ENCODE measurements at regions not wholly inside any gene's neighbourhood (a gene's known extent, or its start where the extent isn't known, plus 50 kb on each side); places are given as distances from the start of the nearest gene placed in this dataset.

DNA sequence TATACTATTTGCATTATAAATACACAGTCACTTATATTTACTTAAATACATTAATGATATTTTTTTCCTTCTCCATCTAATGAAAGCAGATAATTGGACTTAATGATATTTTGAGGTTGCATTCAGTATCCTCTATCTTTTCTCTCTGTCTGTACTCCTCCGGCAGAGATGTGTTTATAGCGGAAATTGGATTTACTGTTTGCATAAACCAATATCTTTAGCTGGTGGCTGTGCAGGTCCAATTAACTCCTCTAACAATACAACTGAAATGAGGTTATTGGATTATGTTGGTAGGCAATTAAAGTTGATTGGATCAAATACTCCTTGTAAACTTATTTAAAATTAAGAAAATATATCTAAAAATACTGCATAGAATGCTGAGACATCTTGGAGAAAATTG lies 1044.2 kb upstream of the SORCS1 start:
- Histone ChIP-seq H4K8ac (ENCODE audit: low read depth in 2 of 2, low read length in 2 of 2) (no peak overlapping the region), H2BK5ac (ENCODE audit: low read depth, low read length, poor library complexity, severe bottlenecking) (no peak overlapping the region), H3K9me1 (ENCODE audit: insufficient read depth, low read length) (no peaks in the 10 kb centered on the region), H3K18ac (ENCODE audit: low read depth, low read length) (no peak overlapping the region), H4K5ac (ENCODE audit: low read depth, low read length) (no peak overlapping the region), H3K9ac (ENCODE audit: low read depth, low read length) (no peak overlapping the region), H3K27ac (ENCODE audit: insufficient read depth, low read length) (no peak overlapping the region), H2AK9ac (replicated peaks; ENCODE audit: low read depth, low read length, poor library complexity) (no peak overlapping the region), H3K56ac (ENCODE audit: extremely low read depth, insufficient read depth, low read length) (no peak overlapping the region), H3K27me3 (ENCODE audit: control insufficient read depth, insufficient read depth, low read length) (no peaks in the 10 kb centered on the region), H2BK120ac (ENCODE audit: low read depth, low read length) (no peak overlapping the region), H2BK20ac (ENCODE audit: low read depth, low read length) (no peak overlapping the region), H3K36me3 (ENCODE audit: control insufficient read depth, insufficient read depth, low read length) (no peaks in the 10 kb centered on the region), H2BK15ac (ENCODE audit: low read depth, low read length) (no peak overlapping the region), H3K4me1 (ENCODE audit: control insufficient read depth, insufficient read depth, low read length) (no peaks in the 10 kb centered on the region), H3K4ac (ENCODE audit: low read depth, low read length) (no peak overlapping the region), H2AK5ac (ENCODE audit: low read depth, low read length) (no peak overlapping the region), H3K9me3 (ENCODE audit: control insufficient read depth, insufficient read depth, low read length) (peaks cover 3% of the 10 kb centered on the region; the same call in 1 of the 2 replicates), H4K91ac (ENCODE audit: insufficient read depth, low read depth, low read length) (no peak overlapping the region), H3K4me2 (ENCODE audit: low read depth, low read length) (no peak overlapping the region), H4K20me1 (ENCODE audit: insufficient read depth, low read length) (no peaks in the 10 kb centered on the region), H3K4me3 (ENCODE audit: insufficient read depth, low read depth, low read length) (no peak overlapping the region), H3K79me1 (ENCODE audit: low read depth in 1 of 2, low read length in 2 of 2) (no peaks in the 10 kb centered on the region), H3K23ac (ENCODE audit: low read depth, low read length) (no peak overlapping the region), H2AFZ (replicated peaks; ENCODE audit: low read length, poor library complexity) (no peak overlapping the region), H3K14ac (replicated peaks; ENCODE audit: low read depth, low read length) (no peak overlapping the region)
- WGBS, 2 experiments (ENCODE audit: extremely low coverage in 2 of 2, insufficient read length in 1 of 2) = no CpG with 5 or more reads among the region's 2 CpGs
- BruUV-seq (replicated peaks) = no TSS peak
- CTCF ChIA-PET = no interaction called here
- POLR2A ChIA-PET (ENCODE audit: unreplicated experiment) = no interaction called here
- intact Hi-C loops (cut with micrococcal nuclease) = no loop called here
- no peak for TF ChIP-seq MXI1 (IDR thresholded peaks at IDR 0.05; ENCODE audit: borderline replicate concordance, low read depth, low read length)
- TF ChIP-seq RCOR1 (IDR thresholded peaks at IDR 0.05; ENCODE audit: insufficient replicate concordance, low read length) = no peak
- TF ChIP-seq BHLHE40 (IDR thresholded peaks at IDR 0.05; ENCODE audit: low read depth, low read length) = no peak
- no peak for TF ChIP-seq MAFK (IDR thresholded peaks at IDR 0.05; ENCODE audit: low read depth, low read length)
- no peak for TF ChIP-seq RFX5 (IDR thresholded peaks at IDR 0.05; ENCODE audit: low read depth, low read length)
- TF ChIP-seq NFE2L2 (IDR thresholded peaks at IDR 0.05; ENCODE audit: low read depth, low read length) = no peak
- TF ChIP-seq MAZ (IDR thresholded peaks at IDR 0.05; ENCODE audit: borderline replicate concordance, low read depth, low read length) = no peak
- no peak for TF ChIP-seq CEBPB (IDR thresholded peaks at IDR 0.05; ENCODE audit: low read depth, low read length)
- no peak for TF ChIP-seq RAD21 (IDR thresholded peaks at IDR 0.05; ENCODE audit: low read length)
- dilution Hi-C loops (cut with HindIII; ENCODE audit: low sequenced_read_pairs, unreplicated experiment) = no loop called here
- in situ Hi-C loops (cut with MboI; ENCODE audit: low sequenced_read_pairs) = no loop called here
- ATAC-seq (ENCODE audit: low read depth) = no peak
- DNase-seq = no peak

Measured in IMR-90 (cell line).